DND-41 (cell line): ENCODE measurements at regions not wholly inside any gene's neighbourhood (a gene's known extent, or its start where the extent isn't known, plus 50 kb on each side); places are given as distances from the start of the nearest gene placed in this dataset.
"Not testable (repeated sequence)": the region's sequence is repeated elsewhere in the genome, so short reads cannot be mapped to it uniquely, and the experiment has no call there.

ENCODE experiments used
- ATAC-seq: fragments of 200-7000 bp; cut with Tn5 transposase; 3 replicates; pipeline ENCODE4 v1.9.1; 2021; ENCODE audit warnings: low read depth; ENCODE audit not compliant: insufficient read depth
- DNase-seq: peaks from one replicate; pipeline ENCODE4 v3.0.0-alpha.2; 2020
- H2AFZ ChIP-seq: 2 replicates; pipeline ENCODE4 v1.6.0; 2012; ENCODE audit warnings: low read depth, low read length
- H3K27ac ChIP-seq: 2 replicates; pipeline ENCODE4 v1.5.1; 2012; ENCODE audit warnings: low read length, inconsistent platforms
- H3K27me3 ChIP-seq: fragments of 200-600 bp; sonication (generic); 2 replicates; pipeline ENCODE4 v1.6.0; 2012; ENCODE audit warnings: low read length, mild to moderate bottlenecking, inconsistent platforms; ENCODE audit not compliant: insufficient read depth, poor library complexity
- H3K36me3 ChIP-seq: 2 replicates; pipeline ENCODE4 v1.5.1; 2012; ENCODE audit warnings: low read length, inconsistent platforms; ENCODE audit not compliant: insufficient read depth
- H3K4me1 ChIP-seq: 2 replicates; pipeline ENCODE4 v1.5.1; 2012; ENCODE audit warnings: mild to moderate bottlenecking, low read length; ENCODE audit not compliant: insufficient read depth
- H3K4me2 ChIP-seq: 2 replicates; pipeline ENCODE4 v1.6.0; 2012; ENCODE audit warnings: mild to moderate bottlenecking, moderate library complexity, low read length, inconsistent platforms; ENCODE audit not compliant: insufficient read depth
- H3K4me3 ChIP-seq, 2 experiments: fragments of 200-600 bp in 1 of 2; shearing (Covaris generic) in 1 of 2; 2 replicates each; pipeline ENCODE4 v1.5.1; 2012 to 2016; ENCODE audit warnings: inconsistent platforms in 2 of 2, low read length in 2 of 2, mild to moderate bottlenecking in 2 of 2, low read depth in 1 of 2, moderate library complexity in 1 of 2
- H3K79me2 ChIP-seq: 2 replicates; pipeline ENCODE4 v1.6.0; 2012; ENCODE audit warnings: low read length, inconsistent platforms; ENCODE audit not compliant: insufficient read depth
- H3K9ac ChIP-seq: 2 replicates; pipeline ENCODE4 v1.6.0; 2012; ENCODE audit warnings: low read depth, mild to moderate bottlenecking, inconsistent platforms, low read length, moderate library complexity
- H3K9me3 ChIP-seq: 2 replicates; pipeline ENCODE4 v1.5.1; 2012; ENCODE audit warnings: low read length, moderate library complexity, mild to moderate bottlenecking, inconsistent platforms; ENCODE audit not compliant: insufficient read depth, severe bottlenecking
- H4K20me1 ChIP-seq: 2 replicates; pipeline ENCODE4 v1.6.0; 2012; ENCODE audit warnings: low read length; ENCODE audit not compliant: insufficient read depth
- EZH2 ChIP-seq: IDR thresholded peaks from 3 replicates; pipeline ENCODE4 v1.6.1; 2012; ENCODE audit warnings: borderline replicate concordance, low read depth, mild to moderate bottlenecking, moderate library complexity, low read length, inconsistent platforms; ENCODE audit not compliant: severe bottlenecking
- TF ChIP-seq, protein P1 (sequence below): IDR thresholded peaks from 2 replicates; pipeline ENCODE4 v1.5.1; 2012; ENCODE audit warnings: borderline replicate concordance, low read length, moderate library complexity, mild to moderate bottlenecking; ENCODE audit not compliant: poor library complexity, severe bottlenecking; ENCODE audit errors: extremely low read depth

DNA sequence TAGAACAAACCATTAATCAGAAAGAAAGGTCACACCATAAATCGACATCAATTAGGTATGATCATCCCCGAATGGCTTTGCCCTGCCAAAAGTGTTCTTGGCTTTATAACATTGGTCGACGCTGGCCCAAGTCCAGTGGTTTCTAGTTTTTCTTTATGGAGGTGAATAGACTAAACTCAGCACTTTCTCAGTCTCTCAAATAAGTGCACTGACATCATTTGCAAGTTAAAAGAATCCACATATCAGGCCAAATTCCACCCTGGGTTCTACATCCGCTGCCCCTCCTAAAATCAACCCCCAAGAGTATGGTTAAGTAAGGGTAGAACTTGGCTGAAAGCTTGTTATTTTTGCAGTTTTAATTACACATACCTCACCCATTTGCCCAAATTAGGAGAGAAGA is 314.3 kb downstream of the C12orf75 start:
- H3K9ac ChIP-seq: no peak overlapping the region
- H3K79me2 ChIP-seq: no peaks in the 10 kb centered on the region
- no peak overlapping the region for H2AFZ ChIP-seq
- no peak for ATAC-seq
- H3K27me3 ChIP-seq: no peaks in the 10 kb centered on the region
- no peak overlapping the region for H3K27ac ChIP-seq
- H3K4me3 ChIP-seq: no peak overlapping the region
- DNase-seq: no peak
- no peaks in the 10 kb centered on the region for H3K36me3 ChIP-seq
- H3K4me1 ChIP-seq: no peaks in the 10 kb centered on the region
- H3K4me2 ChIP-seq: no peak overlapping the region
- TF ChIP-seq EZH2: no peak
- TF ChIP-seq, protein P1, sequence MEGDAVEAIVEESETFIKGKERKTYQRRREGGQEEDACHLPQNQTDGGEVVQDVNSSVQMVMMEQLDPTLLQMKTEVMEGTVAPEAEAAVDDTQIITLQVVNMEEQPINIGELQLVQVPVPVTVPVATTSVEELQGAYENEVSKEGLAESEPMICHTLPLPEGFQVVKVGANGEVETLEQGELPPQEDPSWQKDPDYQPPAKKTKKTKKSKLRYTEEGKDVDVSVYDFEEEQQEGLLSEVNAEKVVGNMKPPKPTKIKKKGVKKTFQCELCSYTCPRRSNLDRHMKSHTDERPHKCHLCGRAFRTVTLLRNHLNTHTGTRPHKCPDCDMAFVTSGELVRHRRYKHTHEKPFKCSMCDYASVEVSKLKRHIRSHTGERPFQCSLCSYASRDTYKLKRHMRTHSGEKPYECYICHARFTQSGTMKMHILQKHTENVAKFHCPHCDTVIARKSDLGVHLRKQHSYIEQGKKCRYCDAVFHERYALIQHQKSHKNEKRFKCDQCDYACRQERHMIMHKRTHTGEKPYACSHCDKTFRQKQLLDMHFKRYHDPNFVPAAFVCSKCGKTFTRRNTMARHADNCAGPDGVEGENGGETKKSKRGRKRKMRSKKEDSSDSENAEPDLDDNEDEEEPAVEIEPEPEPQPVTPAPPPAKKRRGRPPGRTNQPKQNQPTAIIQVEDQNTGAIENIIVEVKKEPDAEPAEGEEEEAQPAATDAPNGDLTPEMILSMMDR: no peak
- no peaks in the 10 kb centered on the region for H4K20me1 ChIP-seq
- no peaks in the 10 kb centered on the region for H3K9me3 ChIP-seq

DNA sequence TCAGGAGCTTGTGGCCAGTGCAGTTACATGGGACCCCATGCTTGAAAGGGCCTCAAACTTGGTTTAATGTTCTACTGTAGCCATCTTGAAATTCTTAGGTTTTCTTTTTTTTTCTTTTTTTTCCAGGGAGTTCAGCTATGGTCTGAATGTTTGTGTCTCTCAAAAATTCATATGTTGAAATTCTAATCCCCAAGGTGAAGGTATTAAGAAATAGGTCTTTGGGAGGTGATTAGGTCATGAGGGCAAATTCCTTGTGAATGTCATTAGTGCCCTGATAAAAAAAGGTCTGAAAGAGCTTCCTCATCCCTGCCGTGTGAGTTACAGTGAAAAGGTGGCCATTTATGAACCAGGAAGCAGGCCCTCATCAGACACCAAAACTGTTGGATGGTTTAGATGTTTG is 324.1 kb downstream of the C12orf75 start:
- H3K9ac ChIP-seq: no peak overlapping the region
- H3K4me2 ChIP-seq: no peak overlapping the region
- H3K79me2 ChIP-seq: no peaks in the 10 kb centered on the region
- H3K27me3 ChIP-seq: no peaks in the 10 kb centered on the region
- no peaks in the 10 kb centered on the region for H3K9me3 ChIP-seq
- no peak overlapping the region for H3K4me3 ChIP-seq
- no peak for ATAC-seq
- H3K4me1 ChIP-seq: no peaks in the 10 kb centered on the region
- TF ChIP-seq, protein P1: no peak
- no peak for TF ChIP-seq EZH2
- no peaks in the 10 kb centered on the region for H3K36me3 ChIP-seq
- no peak for DNase-seq
- no peak overlapping the region for H2AFZ ChIP-seq
- no peak overlapping the region for H3K27ac ChIP-seq
- no peaks in the 10 kb centered on the region for H4K20me1 ChIP-seq

DNA sequence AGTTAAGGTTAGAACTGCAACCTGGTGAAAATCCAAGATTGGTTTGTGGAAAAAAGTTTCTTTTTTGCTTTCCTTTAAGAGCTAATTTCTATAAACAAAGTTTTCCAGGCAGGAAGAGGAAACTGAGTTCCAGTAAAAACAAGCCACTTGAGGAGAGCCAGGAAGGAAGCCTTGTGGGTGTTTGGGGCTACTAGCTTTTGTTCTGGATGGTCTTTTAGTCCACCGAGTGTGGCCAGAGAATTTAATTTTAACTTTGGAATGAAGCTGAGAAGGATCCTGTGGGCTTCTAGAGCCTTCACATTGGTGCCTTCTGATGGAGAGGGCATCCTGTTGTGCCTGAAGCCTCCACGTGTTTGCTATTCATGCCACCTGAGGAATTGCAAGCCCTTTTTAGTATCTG is 327.9 kb downstream of the C12orf75 start:
- Histone ChIP-seq H3K4me3 (no peak overlapping the region), H3K27me3 (no peaks in the 10 kb centered on the region), H3K9me3 (no peaks in the 10 kb centered on the region), H4K20me1 (no peaks in the 10 kb centered on the region), H3K79me2 (no peaks in the 10 kb centered on the region), H3K4me1 (no peaks in the 10 kb centered on the region), H2AFZ (no peak overlapping the region), H3K9ac (no peak overlapping the region), H3K36me3 (no peaks in the 10 kb centered on the region), H3K27ac (no peak overlapping the region), H3K4me2 (no peak overlapping the region)
- ATAC-seq (no peak), DNase-seq (no peak)
- TF ChIP-seq EZH2: no peak

DNA sequence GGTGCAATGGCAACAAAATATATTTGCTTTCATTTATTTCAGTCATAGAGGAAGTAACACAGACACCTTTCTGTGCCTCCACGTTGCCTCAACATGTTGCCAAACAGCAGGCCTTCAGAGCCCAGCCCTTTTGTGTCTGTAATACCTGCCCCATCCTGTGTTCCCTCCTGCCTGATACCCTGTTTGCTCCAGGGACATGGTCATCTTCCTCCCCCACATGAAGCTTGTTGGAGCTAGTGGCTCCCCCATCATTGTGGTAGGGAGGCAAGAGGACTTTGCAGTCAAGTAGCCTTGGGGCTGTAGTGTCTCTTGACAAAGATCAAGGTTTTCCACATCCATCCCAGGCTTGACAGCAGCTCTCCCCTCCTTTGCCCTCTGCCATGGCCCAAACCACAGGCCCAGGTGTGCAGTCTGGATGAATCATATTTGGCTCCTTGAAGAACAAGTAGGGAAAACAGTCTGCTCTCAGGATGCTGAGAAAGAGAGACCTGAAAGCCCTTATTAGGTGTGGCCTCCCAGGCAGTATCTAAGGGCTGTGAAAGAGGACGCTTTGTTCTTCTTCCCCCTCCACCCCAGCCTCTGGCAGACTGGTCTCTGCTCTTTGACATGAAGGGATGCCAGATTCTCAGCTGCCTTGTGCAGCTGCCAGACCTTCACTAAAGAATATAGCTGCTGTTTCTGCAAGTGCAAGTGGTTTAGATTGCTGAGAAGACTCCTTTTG is 329.0 kb downstream of the C12orf75 start:
- Histone ChIP-seq H3K4me2 (no peak overlapping the region), H3K27me3 (no peaks in the 10 kb centered on the region), H3K9me3 (no peaks in the 10 kb centered on the region), H3K4me1 (no peaks in the 10 kb centered on the region), H4K20me1 (no peaks in the 10 kb centered on the region), H3K9ac (no peak overlapping the region), H3K36me3 (no peaks in the 10 kb centered on the region), H2AFZ (no peak overlapping the region), H3K27ac (no peak overlapping the region), H3K4me3 (no peak overlapping the region), H3K79me2 (no peaks in the 10 kb centered on the region)
- DNase-seq (no peak), ATAC-seq (no peak)
- TF ChIP-seq, protein P1: no peak
- no peak for TF ChIP-seq EZH2

DNA sequence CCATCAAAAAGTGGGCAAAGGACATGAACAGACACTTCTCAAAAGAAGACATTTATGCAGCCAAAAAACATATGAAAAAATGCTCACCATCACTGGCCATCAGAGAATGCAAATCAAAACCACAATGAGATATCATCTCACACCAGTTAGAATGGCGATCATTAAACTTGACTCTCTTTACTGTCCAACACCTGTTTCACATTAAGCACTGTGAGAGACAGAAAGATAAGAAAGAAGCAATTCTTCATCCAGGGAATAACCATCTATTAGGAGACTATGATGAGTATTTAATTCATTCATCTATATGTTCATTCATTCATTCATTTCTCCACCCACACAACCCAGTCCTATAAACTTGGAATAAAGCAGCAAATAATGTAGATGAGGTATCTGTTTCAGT is 334.3 kb downstream of the C12orf75 start:
- not testable (repeated sequence) for H3K9me3 ChIP-seq, H3K79me2 ChIP-seq, H3K4me1 ChIP-seq, H3K27ac ChIP-seq, H3K4me3 ChIP-seq, DNase-seq, H3K9ac ChIP-seq, H3K4me2 ChIP-seq, H3K36me3 ChIP-seq, H4K20me1 ChIP-seq, ATAC-seq, H3K27me3 ChIP-seq, H2AFZ ChIP-seq
